GM21367 (cell line): ENCODE measurements at regions not wholly inside any gene's neighbourhood (a gene's known extent, or its start where the extent isn't known, plus 50 kb on each side); places are given as distances from the start of the nearest gene placed in this dataset.
"Not testable (repeated sequence)": the region's sequence is repeated elsewhere in the genome, so short reads cannot be mapped to it uniquely, and the experiment has no call there.

Experiments used
- ATAC-seq: cut with Tn5 transposase; IDR thresholded peaks from one replicate; pipeline ENCODE4 v1.9.1; 2021; ENCODE audit not compliant: unreplicated experiment

GRCh38 chrX:14352511-14352910 lies 176.8 kb upstream of the GLRA2 start:
- no peak for ATAC-seq

- ATAC-seq: no peak
Measured at GRCh38 chrX:14351611-14352303, 177.6 kb upstream of the GLRA2 start.

GRCh38 chrX:14347523-14347922 lies 181.8 kb upstream of the GLRA2 start:
- ATAC-seq: no peak

- ATAC-seq: no peak
Measured at GRCh38 chrX:14344172-14344940, 185.0 kb upstream of the GLRA2 start.

GRCh38 chrX:14309431-14309830 lies 219.9 kb upstream of the GLRA2 start:
- no peak for ATAC-seq

- not testable (repeated sequence) for ATAC-seq
Measured at GRCh38 chrX:14308976-14309375, 220.4 kb upstream of the GLRA2 start.

GRCh38 chrX:14303891-14304290 lies 225.4 kb upstream of the GLRA2 start:
- no peak for ATAC-seq

GRCh38 chrX:14302561-14302960 lies 226.8 kb upstream of the GLRA2 start:
- ATAC-seq: not testable (repeated sequence)

- ATAC-seq: no peak
Measured at GRCh38 chrX:14300376-14300775, 229.0 kb upstream of the GLRA2 start.

- ATAC-seq: no peak
Measured at GRCh38 chrX:14295426-14295825, 233.9 kb upstream of the GLRA2 start.

- no peak for ATAC-seq
Measured at GRCh38 chrX:14291666-14292500, 237.5 kb upstream of the GLRA2 start.

- ATAC-seq: no peak
Measured at GRCh38 chrX:14290335-14290734, 239.0 kb upstream of the GLRA2 start.

GRCh38 chrX:14274691-14275090 lies 245.0 kb upstream of the GEMIN8 start:
- no peak for ATAC-seq

GRCh38 chrX:14267216-14267615 lies 237.5 kb upstream of the GEMIN8 start:
- ATAC-seq: no peak

GRCh38 chrX:14266705-14267104 lies 237.0 kb upstream of the GEMIN8 start:
- no peak for ATAC-seq

- ATAC-seq: no peak
Measured at GRCh38 chrX:14243823-14244222, 214.1 kb upstream of the GEMIN8 start.

- no peak for ATAC-seq
Measured at GRCh38 chrX:14235004-14235403, 205.3 kb upstream of the GEMIN8 start.

- no peak for ATAC-seq
Measured at GRCh38 chrX:14232688-14233087, 203.0 kb upstream of the GEMIN8 start.

- ATAC-seq: no peak
Measured at GRCh38 chrX:14228611-14229010, 198.9 kb upstream of the GEMIN8 start.

- ATAC-seq: no peak
Measured at GRCh38 chrX:14220386-14220944, 190.8 kb upstream of the GEMIN8 start.

GRCh38 chrX:14209034-14209433 lies 179.3 kb upstream of the GEMIN8 start:
- no peak for ATAC-seq
